Vagina (tissue), 2 donors: ENCODE measurements at regions not wholly inside any gene's neighbourhood (a gene's known extent, or its start where the extent isn't known, plus 50 kb on each side); places are given as distances from the start of the nearest gene placed in this dataset.

Source experiments
- DNase-seq, 2 donors: peaks; one replicate each; pipeline ENCODE4 v3.0.0-alpha.2; 2017; ENCODE audit errors: extremely low spot score in 2 of 2
- H3K27ac ChIP-seq: fragments of 200-600 bp; sonication (generic); one replicate; pipeline ENCODE4 v1.5.1; 2019
- H3K27me3 ChIP-seq: fragments of 200-600 bp; sonication (generic); one replicate; pipeline ENCODE4 v1.5.1; 2019
- H3K36me3 ChIP-seq, 2 donors: fragments of 200-600 bp; sonication (generic); one replicate each; pipeline ENCODE4 v1.5.1; 2017 to 2019
- H3K4me1 ChIP-seq: fragments of 200-600 bp; sonication (generic); one replicate; pipeline ENCODE4 v1.5.1; 2019
- H3K4me3 ChIP-seq, 2 donors: fragments of 200-600 bp; sonication (generic); 1 replicate in 1 of 2; 2 replicates in 1 of 2; pipeline ENCODE4 v1.5.1; 2016 to 2019
- H3K9me3 ChIP-seq: fragments of 200-600 bp; sonication (generic); one replicate; pipeline ENCODE4 v1.5.1; 2019
- CTCF ChIP-seq, 3 experiments: fragments of 450-650 bp in 2 of 3; fragments of 200-600 bp in 1 of 3; sonication (generic) in 1 of 3; IDR thresholded peaks; one replicate each; pipeline ENCODE4 v1.5.1; 2017 to 2019; ENCODE audit warnings: antibody characterized with exemption in 3 of 3, mild to moderate bottlenecking in 2 of 3, moderate library complexity in 2 of 3
- POLR2A ChIP-seq, 2 donors: fragments of 450-650 bp; IDR thresholded peaks; one replicate each; pipeline ENCODE4 v1.6.1; 2017; ENCODE audit warnings: antibody characterized with exemption in 2 of 2, mild to moderate bottlenecking in 2 of 2, moderate library complexity in 2 of 2
- POLR2AphosphoS5 ChIP-seq, 2 donors: sonication (generic); formaldehyde crosslinking; IDR thresholded peaks; one replicate each; pipeline ENCODE4 v1.9.0; 2017; ENCODE audit warnings: antibody characterized with exemption in 2 of 2, mild to moderate bottlenecking in 2 of 2, low read depth in 1 of 2; ENCODE audit not compliant: insufficient read depth in 1 of 2
- intact Hi-C: fragments of 100-400 bp; cut with DNase I; formaldehyde crosslinking; loops from one replicate; pipeline ENCODE4 v1.15.1; 2023

- Histone ChIP-seq H3K27ac (no peak overlapping the region), H3K27me3 (no peaks in the 10 kb centered on the region), H3K36me3 (no peaks in the 10 kb centered on the region), H3K4me1 (no peaks in the 10 kb centered on the region), H3K4me3 (no peak overlapping the region), H3K9me3 (no peaks in the 10 kb centered on the region)
- intact Hi-C loops, result no loop called here
- DNase-seq, result no peak
- no peak for TF ChIP-seq POLR2AphosphoS5 (IDR thresholded peaks at IDR 0.05; ENCODE audit: insufficient read depth in 1 of 2, low read depth in 1 of 2)
- no peak for TF ChIP-seq POLR2A (IDR thresholded peaks at IDR 0.05)
- no peak for TF ChIP-seq CTCF (IDR thresholded peaks at IDR 0.05)
These were observed 51.3 kb upstream of the FLI1 start for GRCh38 chr11:128642571-128642970.

GRCh38 chr11:128643661-128644317 is 50.1 kb upstream of the FLI1 start:
- no peaks in the 10 kb centered on the region for H3K9me3 ChIP-seq
- DNase-seq, result peak in 1 of 2 donors; percentile 40
- H3K27me3 ChIP-seq, result no peaks in the 10 kb centered on the region
- no peaks in the 10 kb centered on the region for H3K36me3 ChIP-seq
- no peak for TF ChIP-seq POLR2A (IDR thresholded peaks at IDR 0.05)
- H3K4me1 ChIP-seq, result no peaks in the 10 kb centered on the region
- intact Hi-C loops, result no loop called here
- H3K27ac ChIP-seq, result no peak overlapping the region
- no peak overlapping the region for H3K4me3 ChIP-seq
